ENCODE measurements at regions not wholly inside any gene's neighbourhood (a gene's known extent, or its start where the extent isn't known, plus 50 kb on each side); places are given as distances from the start of the nearest gene placed in this dataset.

DNA sequence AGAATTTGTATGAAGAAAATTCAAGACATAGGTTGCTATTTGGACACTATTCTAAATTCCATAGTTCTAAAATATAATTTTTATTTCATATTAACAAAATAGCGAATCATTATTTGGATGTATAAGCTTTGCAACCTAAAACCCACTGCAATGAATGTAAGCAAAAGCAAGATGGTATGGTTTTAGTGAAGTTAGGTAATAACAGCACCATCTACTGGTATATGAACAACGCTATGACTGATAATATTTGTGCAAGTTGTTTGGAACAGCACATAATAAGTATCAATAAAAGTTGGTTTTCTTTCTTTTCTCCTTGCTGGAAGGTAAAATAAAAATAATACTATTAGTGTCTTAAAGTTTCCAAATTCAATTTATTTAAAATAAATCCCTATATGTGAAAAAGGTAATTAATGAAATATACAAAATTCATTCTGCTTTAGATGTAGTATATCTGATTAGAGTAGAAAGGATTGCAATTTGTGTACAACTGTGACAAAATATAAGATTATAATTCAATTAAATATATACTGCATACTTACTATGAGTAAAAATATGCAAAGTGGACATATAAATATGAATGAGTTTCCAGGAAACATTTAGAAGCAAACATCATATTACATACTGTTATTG, 79.0 kb upstream of the LSM8 start:
- no peaks in the 10 kb centered on the region for H3K4me1 ChIP-seq (ENCODE audit: control insufficient read depth in 5 of 5, insufficient read depth in 5 of 5, low read length in 5 of 5)
- ATAC-seq (ENCODE audit: insufficient read depth, low FRiP score) (no peak), DNase-seq (peak in 2 of 3 donors; percentile 54 to 71)
- H3K27me3 ChIP-seq (ENCODE audit: control insufficient read depth in 3 of 3, insufficient read depth in 3 of 3, low read length in 2 of 3) = no peaks in the 10 kb centered on the region
- no peaks in the 10 kb centered on the region for H3K9me3 ChIP-seq (ENCODE audit: control insufficient read depth in 4 of 4, insufficient read depth in 3 of 4, low read length in 3 of 4)
- no peak overlapping the region for H3K27ac ChIP-seq (ENCODE audit: low read depth in 1 of 2, low read length in 1 of 2)
- no peak overlapping the region for H3K4me3 ChIP-seq
- H3K9ac ChIP-seq (ENCODE audit: insufficient read depth in 1 of 2, low read length in 2 of 2) = no peak overlapping the region
- TF ChIP-seq, protein P1, sequence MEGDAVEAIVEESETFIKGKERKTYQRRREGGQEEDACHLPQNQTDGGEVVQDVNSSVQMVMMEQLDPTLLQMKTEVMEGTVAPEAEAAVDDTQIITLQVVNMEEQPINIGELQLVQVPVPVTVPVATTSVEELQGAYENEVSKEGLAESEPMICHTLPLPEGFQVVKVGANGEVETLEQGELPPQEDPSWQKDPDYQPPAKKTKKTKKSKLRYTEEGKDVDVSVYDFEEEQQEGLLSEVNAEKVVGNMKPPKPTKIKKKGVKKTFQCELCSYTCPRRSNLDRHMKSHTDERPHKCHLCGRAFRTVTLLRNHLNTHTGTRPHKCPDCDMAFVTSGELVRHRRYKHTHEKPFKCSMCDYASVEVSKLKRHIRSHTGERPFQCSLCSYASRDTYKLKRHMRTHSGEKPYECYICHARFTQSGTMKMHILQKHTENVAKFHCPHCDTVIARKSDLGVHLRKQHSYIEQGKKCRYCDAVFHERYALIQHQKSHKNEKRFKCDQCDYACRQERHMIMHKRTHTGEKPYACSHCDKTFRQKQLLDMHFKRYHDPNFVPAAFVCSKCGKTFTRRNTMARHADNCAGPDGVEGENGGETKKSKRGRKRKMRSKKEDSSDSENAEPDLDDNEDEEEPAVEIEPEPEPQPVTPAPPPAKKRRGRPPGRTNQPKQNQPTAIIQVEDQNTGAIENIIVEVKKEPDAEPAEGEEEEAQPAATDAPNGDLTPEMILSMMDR (IDR thresholded peaks at IDR 0.05; ENCODE audit: control extremely low read depth, extremely low read depth) = peak; percentile 3
- 13 to 22% methylated on average over 2 of the region's 2 CpGs for WGBS, 2 donors
- H3K36me3 ChIP-seq (ENCODE audit: control insufficient read depth in 4 of 4, insufficient read depth in 4 of 4, low read length in 4 of 4) = no peaks in the 10 kb centered on the region

DNA sequence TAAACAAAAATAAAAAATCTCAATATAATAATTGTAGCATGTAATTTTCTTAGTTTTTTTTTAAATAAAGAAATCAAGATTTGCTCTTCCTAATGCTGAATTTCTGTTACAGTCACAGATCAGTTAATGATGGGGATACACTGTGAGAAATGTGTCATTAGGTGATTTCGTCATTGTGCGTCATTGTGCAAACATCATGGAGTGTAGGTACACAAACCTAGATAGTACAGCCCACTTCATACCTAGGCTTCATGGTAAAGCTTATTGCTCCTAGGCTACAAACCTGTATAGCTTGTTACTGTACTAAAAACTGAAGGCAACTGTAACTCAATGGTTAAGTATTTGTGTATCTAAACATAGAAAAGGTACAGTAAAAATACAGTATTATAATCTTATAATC, 74.4 kb upstream of the LSM8 start:
- Histone ChIP-seq H3K27ac (ENCODE audit: low read depth in 1 of 2, low read length in 1 of 2) (no peak overlapping the region), H3K4me3 (no peak overlapping the region), H3K36me3 (ENCODE audit: control insufficient read depth in 4 of 4, insufficient read depth in 4 of 4, low read length in 4 of 4) (no peaks in the 10 kb centered on the region), H3K27me3 (ENCODE audit: control insufficient read depth in 3 of 3, insufficient read depth in 3 of 3, low read length in 2 of 3) (no peaks in the 10 kb centered on the region), H3K9ac (ENCODE audit: insufficient read depth in 1 of 2, low read length in 2 of 2) (no peak overlapping the region), H3K4me1 (ENCODE audit: control insufficient read depth in 5 of 5, insufficient read depth in 5 of 5, low read length in 5 of 5) (no peaks in the 10 kb centered on the region), H3K9me3 (ENCODE audit: control insufficient read depth in 4 of 4, insufficient read depth in 3 of 4, low read length in 3 of 4) (peaks cover 0 to 2% (median 0%) of the 10 kb centered on the region in 4 donors)
- ATAC-seq (ENCODE audit: insufficient read depth, low FRiP score) = peak; percentile 47
- DNase-seq = peak in 2 of 3 donors; percentile 22
- TF ChIP-seq, protein P1 (IDR thresholded peaks at IDR 0.05; ENCODE audit: control extremely low read depth, extremely low read depth) = no peak
- 66 to 77% methylated on average over 2 of the region's 2 CpGs for WGBS, 2 donors

DNA sequence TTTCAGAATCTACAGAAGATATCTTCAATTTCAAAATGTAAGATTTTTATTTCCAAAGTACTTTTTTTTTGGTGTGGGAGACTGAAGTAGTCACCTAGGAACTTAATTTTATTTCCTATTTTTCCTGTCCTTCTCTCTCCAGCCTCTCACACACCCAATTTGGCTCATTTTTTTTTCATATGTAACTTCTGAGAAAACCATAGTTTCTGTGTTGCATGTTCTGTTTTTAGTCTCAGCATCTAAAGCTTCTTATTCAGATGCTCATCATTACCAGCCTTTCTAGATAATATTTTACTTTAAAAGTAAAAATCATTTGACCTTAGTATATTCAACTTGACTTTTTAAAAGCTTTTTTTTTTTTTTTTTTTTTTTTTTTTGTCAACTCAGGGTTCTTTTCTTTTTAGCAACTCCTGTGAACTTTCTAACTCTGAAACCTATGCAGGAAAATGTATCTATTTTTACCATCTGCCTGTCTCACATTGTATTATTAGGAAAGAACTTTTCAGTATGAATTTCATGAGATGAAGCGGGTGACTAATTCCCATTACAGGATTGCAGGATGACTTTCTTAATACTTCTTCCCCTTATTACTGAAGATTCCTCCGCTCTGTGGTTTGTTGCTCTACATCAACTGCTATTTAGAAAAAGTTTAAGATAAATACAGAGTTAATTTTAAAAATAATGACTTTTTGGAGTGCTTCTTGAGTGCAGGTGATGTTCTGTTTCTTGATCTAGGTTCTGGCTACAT, 73.6 kb upstream of the LSM8 start:
- Histone ChIP-seq H3K9me3 (ENCODE audit: control insufficient read depth in 4 of 4, insufficient read depth in 3 of 4, low read length in 3 of 4) (peaks cover 0 to 5% (median 0%) of the 10 kb centered on the region in 4 donors), H3K27ac (ENCODE audit: low read depth in 1 of 2, low read length in 1 of 2) (no peak overlapping the region), H3K4me3 (no peak overlapping the region), H3K9ac (ENCODE audit: insufficient read depth in 1 of 2, low read length in 2 of 2) (no peak overlapping the region), H3K27me3 (ENCODE audit: control insufficient read depth in 3 of 3, insufficient read depth in 3 of 3, low read length in 2 of 3) (no peaks in the 10 kb centered on the region), H3K36me3 (ENCODE audit: control insufficient read depth in 4 of 4, insufficient read depth in 4 of 4, low read length in 4 of 4) (no peaks in the 10 kb centered on the region), H3K4me1 (ENCODE audit: control insufficient read depth in 5 of 5, insufficient read depth in 5 of 5, low read length in 5 of 5) (no peaks in the 10 kb centered on the region)
- ATAC-seq (ENCODE audit: insufficient read depth, low FRiP score) = no peak
- TF ChIP-seq, protein P1 (IDR thresholded peaks at IDR 0.05; ENCODE audit: control extremely low read depth, extremely low read depth) = no peak
- DNase-seq = no peak
- 59 to 83% methylated on average over 2 of the region's 2 CpGs for WGBS, 2 donors

All from lung (tissue), 11 donors.